GM20000 (cell line): ENCODE measurements at regions not wholly inside any gene's neighbourhood (a gene's known extent, or its start where the extent isn't known, plus 50 kb on each side); places are given as distances from the start of the nearest gene placed in this dataset.

Experiments used
- DNase-seq: peaks from one replicate; pipeline ENCODE4 v3.0.0; 2012; ENCODE audit warnings: low spot score
- CTCF ChIP-seq: IDR thresholded peaks from 2 replicates; pipeline ENCODE4 v1.5.1; 2012; ENCODE audit warnings: mild to moderate bottlenecking, control low read depth; ENCODE audit errors: extremely low read depth, missing control alignments

DNA sequence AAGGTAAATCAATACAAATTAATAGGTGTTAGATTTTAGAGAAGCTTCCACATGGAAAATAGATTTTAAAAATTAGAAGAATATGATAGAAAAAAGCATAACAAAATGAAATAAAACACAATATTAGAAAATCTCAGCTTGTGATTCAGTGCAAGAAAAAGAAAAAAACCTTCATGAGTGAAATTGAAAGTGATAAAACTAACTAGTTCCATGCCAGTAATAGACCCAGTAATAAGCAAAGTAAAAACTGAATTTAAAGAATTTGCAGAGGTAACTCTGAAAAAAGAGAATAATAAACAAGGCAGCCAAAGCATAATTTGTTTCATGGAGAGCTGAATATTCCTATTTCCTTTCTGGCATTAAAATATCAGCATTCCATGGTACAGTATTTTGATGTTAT is 174.3 kb upstream of the TENM3 start:
- DNase-seq: no peak
- no peak for TF ChIP-seq CTCF

GRCh38 chr4:182073278-182073677 is 169.9 kb upstream of the TENM3 start:
- no peak for DNase-seq
- TF ChIP-seq CTCF: no peak

DNA sequence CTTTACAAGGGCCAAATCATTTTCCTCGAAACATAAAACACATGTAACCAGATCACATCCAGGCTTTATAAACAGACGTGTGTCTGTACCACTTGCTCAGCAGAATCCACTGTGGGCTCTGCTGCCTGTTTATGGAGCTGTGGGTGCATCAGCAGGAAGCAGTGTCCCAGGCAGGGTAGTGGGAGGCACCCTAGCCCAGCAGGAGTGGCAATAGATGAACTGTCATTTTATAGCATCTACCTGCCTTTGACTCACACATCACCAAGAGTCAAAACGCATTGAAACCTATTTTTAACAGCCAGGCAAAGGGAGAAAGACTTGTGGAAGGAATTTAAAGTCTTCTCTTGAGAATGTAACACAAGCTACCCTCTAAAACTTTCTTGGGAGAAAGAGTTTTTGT is 169.1 kb upstream of the TENM3 start:
- DNase-seq: no peak
- TF ChIP-seq CTCF: no peak

GRCh38 chr4:182074810-182075209 is 168.4 kb upstream of the TENM3 start:
- no peak for TF ChIP-seq CTCF
- DNase-seq: no peak

- no peak for DNase-seq
- no peak for TF ChIP-seq CTCF
Observed at GRCh38 chr4:182082910-182083309, 160.3 kb upstream of the TENM3 start.

DNA sequence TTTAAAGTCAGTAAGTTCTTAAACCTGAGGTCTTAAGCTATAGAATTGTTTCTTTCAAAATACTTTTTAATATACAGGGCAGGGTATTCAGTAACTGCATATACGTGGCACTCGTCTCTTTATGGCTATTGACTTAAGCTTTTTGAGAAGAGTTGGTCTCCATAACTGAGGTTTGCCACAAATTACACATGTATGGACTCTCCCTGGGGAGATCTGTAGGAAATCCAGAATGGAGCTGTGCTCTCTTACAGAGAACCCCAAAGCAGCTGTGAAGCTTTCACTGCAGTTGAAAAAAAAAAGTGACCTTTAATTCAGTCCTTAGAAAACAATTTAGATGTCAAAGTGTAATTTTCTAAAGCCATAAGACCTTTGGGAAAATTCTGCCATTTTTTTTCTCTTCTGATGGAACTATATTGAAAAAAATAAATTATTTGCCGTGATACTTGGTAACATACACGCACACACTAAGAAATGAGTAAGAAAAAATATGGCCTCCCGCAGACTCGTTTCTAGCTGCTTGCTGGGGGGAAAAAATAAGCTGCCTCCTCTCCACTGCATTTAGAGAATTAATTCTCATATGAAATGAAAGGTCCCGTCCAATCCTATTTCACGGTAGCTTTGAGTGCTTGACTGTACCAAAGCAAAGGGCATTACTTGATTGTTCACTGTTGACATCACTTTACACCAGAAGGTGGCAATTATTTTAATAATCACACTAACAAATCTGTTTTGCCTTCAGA is 159.4 kb upstream of the TENM3 start:
- TF ChIP-seq CTCF: no peak
- no peak for DNase-seq

DNA sequence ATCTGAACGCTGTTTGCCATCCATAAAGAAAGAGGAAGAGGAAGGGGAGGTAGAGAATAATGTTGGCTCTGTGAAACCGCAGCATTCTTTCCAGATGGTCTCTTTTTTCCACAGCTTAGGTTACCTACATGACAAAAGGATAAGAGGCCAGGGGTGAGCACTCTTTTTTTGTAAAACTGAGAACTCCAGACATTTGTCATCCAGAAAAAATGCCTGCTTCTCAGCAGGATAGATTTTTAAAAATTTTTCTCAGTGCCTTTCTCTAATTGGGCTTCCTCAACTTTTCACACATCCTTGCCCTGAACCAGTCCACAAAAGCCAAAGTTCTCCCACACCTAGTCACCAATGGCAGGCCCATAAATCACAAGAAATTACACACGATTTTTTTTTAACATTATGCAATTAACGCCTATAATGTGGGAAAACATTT is 158.1 kb upstream of the TENM3 start:
- DNase-seq: no peak
- no peak for TF ChIP-seq CTCF
